Right lobe of liver (tissue), 4 donors: ENCODE measurements at regions not wholly inside any gene's neighbourhood (a gene's known extent, or its start where the extent isn't known, plus 50 kb on each side); places are given as distances from the start of the nearest gene placed in this dataset.

Source experiments
- CTCF ChIP-seq, 4 donors: fragments of 200-600 bp in 3 of 4; fragments of 450-650 bp in 1 of 4; IDR thresholded peaks; one replicate each; pipeline versions ENCODE4 v1.5.1 to v1.8.0; 2016 to 2022; ENCODE audit warnings: antibody characterized with exemption in 4 of 4, mild to moderate bottlenecking in 2 of 4
- POLR2A ChIP-seq: fragments of 450-650 bp; IDR thresholded peaks from one replicate; pipeline ENCODE4 v1.6.1; 2017; ENCODE audit warnings: antibody characterized with exemption, mild to moderate bottlenecking
- donor health status: DM: no; HTN: no; CAD: no.
- donor health status: DM: no; HTN: no; CAD: no.
- donor health status: DM: no; HTN: yes; CAD: no.

GRCh38 chr9:88773126-88773525 lies 218.1 kb upstream of the S1PR3 start:
- no peak for TF ChIP-seq CTCF (IDR thresholded peaks at IDR 0.05)
- TF ChIP-seq POLR2A: no peak
